ENCODE measurements at regions not wholly inside any gene's neighbourhood (a gene's known extent, or its start where the extent isn't known, plus 50 kb on each side); places are given as distances from the start of the nearest gene placed in this dataset.
"Not testable (repeated sequence)": the region's sequence is repeated elsewhere in the genome, so short reads cannot be mapped to it uniquely, and the experiment has no call there.

- TF ChIP-seq, protein P1, sequence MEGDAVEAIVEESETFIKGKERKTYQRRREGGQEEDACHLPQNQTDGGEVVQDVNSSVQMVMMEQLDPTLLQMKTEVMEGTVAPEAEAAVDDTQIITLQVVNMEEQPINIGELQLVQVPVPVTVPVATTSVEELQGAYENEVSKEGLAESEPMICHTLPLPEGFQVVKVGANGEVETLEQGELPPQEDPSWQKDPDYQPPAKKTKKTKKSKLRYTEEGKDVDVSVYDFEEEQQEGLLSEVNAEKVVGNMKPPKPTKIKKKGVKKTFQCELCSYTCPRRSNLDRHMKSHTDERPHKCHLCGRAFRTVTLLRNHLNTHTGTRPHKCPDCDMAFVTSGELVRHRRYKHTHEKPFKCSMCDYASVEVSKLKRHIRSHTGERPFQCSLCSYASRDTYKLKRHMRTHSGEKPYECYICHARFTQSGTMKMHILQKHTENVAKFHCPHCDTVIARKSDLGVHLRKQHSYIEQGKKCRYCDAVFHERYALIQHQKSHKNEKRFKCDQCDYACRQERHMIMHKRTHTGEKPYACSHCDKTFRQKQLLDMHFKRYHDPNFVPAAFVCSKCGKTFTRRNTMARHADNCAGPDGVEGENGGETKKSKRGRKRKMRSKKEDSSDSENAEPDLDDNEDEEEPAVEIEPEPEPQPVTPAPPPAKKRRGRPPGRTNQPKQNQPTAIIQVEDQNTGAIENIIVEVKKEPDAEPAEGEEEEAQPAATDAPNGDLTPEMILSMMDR (IDR thresholded peaks at IDR 0.05), result not testable (repeated sequence)
- TF ChIP-seq POLR2A (IDR thresholded peaks at IDR 0.05), result not testable (repeated sequence)
Observed at GRCh38 chr9:85820598-85820997, 78.8 kb upstream of the AGTPBP1 start.
